Gastroesophageal sphincter (tissue), 4 donors: ENCODE measurements at regions not wholly inside any gene's neighbourhood (a gene's known extent, or its start where the extent isn't known, plus 50 kb on each side); places are given as distances from the start of the nearest gene placed in this dataset.
A peak's percentile ranks its signal among the peaks of the same experiment; 100 is the strongest.

Experiments
- ATAC-seq: fragments of 150-250 bp; one replicate; pipeline ENCODE4 v1.9.1; 2016; ENCODE audit warnings: mild to moderate bottlenecking, moderate library complexity
- H3K27ac ChIP-seq, 4 donors: fragments of 200-600 bp; sonication (generic) in 3 of 4; 1 replicate in 3 of 4; 2 replicates in 1 of 4; pipeline ENCODE4 v1.5.1; 2016 to 2019
- H3K27me3 ChIP-seq: fragments of 200-600 bp; sonication (generic); one replicate; pipeline ENCODE4 v1.5.1; 2019
- H3K36me3 ChIP-seq, 2 donors: fragments of 200-600 bp; sonication (generic); one replicate each; pipeline ENCODE4 v1.5.1; 2019; ENCODE audit warnings: control low read depth in 1 of 2
- H3K4me1 ChIP-seq, 3 donors: fragments of 200-600 bp; sonication (generic); 1 replicate in 2 of 3; 2 replicates in 1 of 3; pipeline ENCODE4 v1.5.1; 2016 to 2019; ENCODE audit warnings: control low read depth in 2 of 3
- H3K4me3 ChIP-seq, 2 donors: fragments of 200-600 bp; sonication (generic); one replicate each; pipeline ENCODE4 v1.5.1; 2019; ENCODE audit warnings: mild to moderate bottlenecking in 1 of 2, moderate library complexity in 1 of 2
- H3K9me3 ChIP-seq, 3 donors: fragments of 200-600 bp; sonication (generic); one replicate each; pipeline ENCODE4 v1.5.1; 2017 to 2019; ENCODE audit warnings: control low read depth in 2 of 3
- EP300 ChIP-seq: sonication (generic); formaldehyde crosslinking; IDR thresholded peaks from one replicate; pipeline ENCODE4 v1.6.1; 2017; ENCODE audit warnings: antibody characterized with exemption, mild to moderate bottlenecking
- POLR2A ChIP-seq, 2 donors: fragments of 450-650 bp; IDR thresholded peaks; one replicate each; pipeline ENCODE4 v1.6.1; 2017; ENCODE audit warnings: antibody characterized with exemption in 2 of 2, mild to moderate bottlenecking in 2 of 2, moderate library complexity in 1 of 2
- POLR2AphosphoS5 ChIP-seq: sonication (generic); formaldehyde crosslinking; IDR thresholded peaks from one replicate; pipeline ENCODE4 v1.6.1; 2017; ENCODE audit warnings: antibody characterized with exemption
- WGBS, 2 donors: methylation state at CpG; one replicate each; pipeline ENCODE4 v1.1.5; 2018; ENCODE audit warnings: low coverage in 1 of 2; 5-methylcytosine and 5-hydroxymethylcytosine counted together
- TF ChIP-seq, protein P1 (sequence below), 4 experiments: fragments of 200-600 bp in 2 of 4; fragments of 450-650 bp in 2 of 4; sonication (generic) in 1 of 4; IDR thresholded peaks; one replicate each; pipeline ENCODE4 v1.5.1; 2017 to 2019; ENCODE audit warnings: antibody characterized with exemption in 4 of 4, mild to moderate bottlenecking in 2 of 4, moderate library complexity in 2 of 4

DNA sequence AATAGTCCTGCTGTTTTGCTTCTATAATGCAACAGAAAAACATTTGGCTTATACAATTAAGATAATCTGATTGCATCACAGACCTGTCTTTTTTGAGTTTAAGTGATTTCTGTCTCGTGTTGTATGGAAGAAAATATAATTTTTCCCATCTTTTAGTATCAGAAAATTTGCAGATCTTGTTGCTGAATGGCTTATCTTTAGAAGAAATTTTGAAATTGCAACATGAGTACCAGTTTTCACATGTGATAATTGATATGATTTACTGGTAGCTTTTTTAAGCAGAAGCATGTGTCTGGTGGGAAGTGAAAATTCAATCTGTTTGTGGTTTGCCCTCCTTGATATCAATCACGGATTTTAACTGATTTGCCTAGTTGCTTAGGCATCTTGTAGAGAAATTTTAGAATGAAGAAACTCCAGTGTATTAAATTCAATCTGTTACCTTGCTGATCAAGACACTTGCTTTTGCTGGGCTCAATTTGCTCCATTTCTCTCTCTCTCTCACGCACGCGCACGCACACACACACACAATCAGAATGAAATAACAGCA lies 89.8 kb upstream of the MYCBP2 start:
- Histone ChIP-seq H3K4me3 (no peak overlapping the region), H3K27me3 (no peaks in the 10 kb centered on the region), H3K9me3 (no peaks in the 10 kb centered on the region), H3K27ac (no peak overlapping the region), H3K4me1 (peaks cover 0 to 4% (median 0%) of the 10 kb centered on the region in 3 donors), H3K36me3 (no peaks in the 10 kb centered on the region)
- WGBS, 2 donors = 63 to 78% methylated on average over 4 to 6 of the region's 6 CpGs
- no peak for ATAC-seq
- TF ChIP-seq POLR2A (IDR thresholded peaks at IDR 0.05) (no peak), POLR2AphosphoS5 (no peak)
- TF ChIP-seq, protein P1, sequence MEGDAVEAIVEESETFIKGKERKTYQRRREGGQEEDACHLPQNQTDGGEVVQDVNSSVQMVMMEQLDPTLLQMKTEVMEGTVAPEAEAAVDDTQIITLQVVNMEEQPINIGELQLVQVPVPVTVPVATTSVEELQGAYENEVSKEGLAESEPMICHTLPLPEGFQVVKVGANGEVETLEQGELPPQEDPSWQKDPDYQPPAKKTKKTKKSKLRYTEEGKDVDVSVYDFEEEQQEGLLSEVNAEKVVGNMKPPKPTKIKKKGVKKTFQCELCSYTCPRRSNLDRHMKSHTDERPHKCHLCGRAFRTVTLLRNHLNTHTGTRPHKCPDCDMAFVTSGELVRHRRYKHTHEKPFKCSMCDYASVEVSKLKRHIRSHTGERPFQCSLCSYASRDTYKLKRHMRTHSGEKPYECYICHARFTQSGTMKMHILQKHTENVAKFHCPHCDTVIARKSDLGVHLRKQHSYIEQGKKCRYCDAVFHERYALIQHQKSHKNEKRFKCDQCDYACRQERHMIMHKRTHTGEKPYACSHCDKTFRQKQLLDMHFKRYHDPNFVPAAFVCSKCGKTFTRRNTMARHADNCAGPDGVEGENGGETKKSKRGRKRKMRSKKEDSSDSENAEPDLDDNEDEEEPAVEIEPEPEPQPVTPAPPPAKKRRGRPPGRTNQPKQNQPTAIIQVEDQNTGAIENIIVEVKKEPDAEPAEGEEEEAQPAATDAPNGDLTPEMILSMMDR (IDR thresholded peaks at IDR 0.05) = no peak

DNA sequence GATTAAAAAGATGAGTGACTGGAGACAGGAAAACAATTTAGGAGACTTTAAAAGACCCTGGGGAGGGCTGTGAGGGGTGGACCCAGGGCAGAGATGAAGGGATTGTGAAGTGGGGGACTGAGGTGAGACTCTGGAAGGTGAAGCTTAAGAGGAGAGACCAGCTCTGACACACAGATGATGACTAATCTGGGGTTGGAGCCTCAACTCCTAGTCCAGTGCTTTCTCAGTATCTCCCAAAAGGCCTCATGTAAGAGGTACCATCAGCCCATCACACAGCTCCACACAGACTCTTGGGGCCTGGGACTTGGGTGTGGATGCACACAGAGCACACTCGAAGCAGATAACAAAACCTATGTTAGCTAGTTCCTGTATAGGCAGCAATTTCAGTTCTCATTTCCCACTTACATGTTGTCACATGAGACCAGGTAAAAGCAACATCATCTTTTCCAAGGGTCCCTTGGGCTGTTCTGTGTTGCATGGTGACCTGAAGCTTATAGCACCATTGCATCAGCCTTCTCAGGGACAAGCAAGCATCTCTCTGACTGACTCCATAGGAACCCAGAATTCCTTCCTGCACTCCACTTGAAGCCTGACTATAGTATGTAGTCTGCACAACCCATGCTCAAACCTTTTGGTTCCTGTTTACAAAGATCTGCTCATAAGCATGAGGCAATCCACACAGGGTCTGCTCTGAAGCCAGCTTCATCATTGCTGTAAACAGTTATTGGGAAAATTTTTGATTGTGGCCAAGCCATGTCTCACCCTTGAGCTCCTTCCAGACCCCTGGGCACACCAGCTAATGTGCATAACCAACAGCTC lies 88.6 kb upstream of the MYCBP2 start:
- Histone ChIP-seq H3K4me3 (no peak overlapping the region), H3K27ac (no peak overlapping the region), H3K9me3 (no peaks in the 10 kb centered on the region), H3K4me1 (peaks cover 0 to 4% (median 0%) of the 10 kb centered on the region in 3 donors), H3K36me3 (no peaks in the 10 kb centered on the region), H3K27me3 (no peaks in the 10 kb centered on the region)
- peak; percentile 36 for ATAC-seq
- no peak for TF ChIP-seq POLR2A (IDR thresholded peaks at IDR 0.05)
- no peak for TF ChIP-seq POLR2AphosphoS5
- TF ChIP-seq, protein P1 (IDR thresholded peaks at IDR 0.05) = no peak
- no peak for TF ChIP-seq EP300
- WGBS, 2 donors = 80 to 100% methylated on average over 1 of the region's 1 CpG

DNA sequence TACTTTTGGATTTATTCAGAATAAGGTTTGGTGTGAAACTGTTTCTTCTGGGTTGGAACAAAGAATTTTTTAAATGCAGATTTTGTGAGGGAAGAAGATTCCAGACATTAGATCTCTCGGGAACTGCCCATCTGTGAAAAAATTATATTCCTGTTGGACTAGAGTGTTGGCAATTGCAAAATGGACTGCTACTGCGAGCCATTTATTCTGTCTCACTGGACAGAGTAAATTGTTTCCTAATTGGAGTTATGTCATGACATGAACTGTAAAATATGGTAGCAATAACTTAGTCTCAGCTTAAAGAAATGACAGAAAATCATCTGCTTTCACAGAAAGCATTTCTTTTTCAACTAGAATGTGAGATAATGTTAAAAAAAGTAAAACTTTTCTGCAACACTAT lies 86.0 kb upstream of the MYCBP2 start:
- WGBS, 2 donors = 65 to 78% methylated on average over 2 of the region's 2 CpGs
- ATAC-seq = no peak
- peaks cover 0 to 4% (median 0%) of the 10 kb centered on the region in 3 donors for H3K4me1 ChIP-seq

DNA sequence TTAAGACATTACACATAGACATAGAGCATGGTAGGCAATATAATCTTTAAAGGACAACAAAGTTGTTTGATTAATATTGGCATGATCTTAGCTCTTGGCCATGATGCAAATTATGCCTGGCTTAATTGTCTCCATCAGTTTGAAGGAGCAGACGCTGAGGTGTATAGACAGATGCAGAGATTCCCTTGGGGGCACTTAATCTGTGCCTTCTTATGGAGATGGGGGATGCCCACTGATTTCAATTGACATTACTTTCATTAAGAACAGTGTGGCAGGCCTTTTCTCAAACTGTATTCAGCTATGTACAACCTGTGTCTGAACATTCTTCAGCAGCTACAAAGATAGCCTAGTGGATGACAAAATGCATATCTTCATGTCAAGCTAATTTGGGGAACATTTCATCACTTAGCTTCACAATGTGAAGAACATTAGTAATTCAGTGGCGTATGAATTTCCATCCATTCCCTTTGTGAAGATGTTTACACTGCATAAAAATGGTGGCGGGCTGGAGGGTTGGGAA lies 85.3 kb upstream of the MYCBP2 start:
- H3K4me1 ChIP-seq = peaks cover 0 to 4% (median 0%) of the 10 kb centered on the region in 3 donors
- no peaks in the 10 kb centered on the region for H3K36me3 ChIP-seq
- TF ChIP-seq, protein P1 (IDR thresholded peaks at IDR 0.05) = no peak
- TF ChIP-seq EP300 (no peak), POLR2A (IDR thresholded peaks at IDR 0.05) (no peak), POLR2AphosphoS5 (no peak)
- H3K4me3 ChIP-seq = no peak overlapping the region
- no peaks in the 10 kb centered on the region for H3K9me3 ChIP-seq
- no peaks in the 10 kb centered on the region for H3K27me3 ChIP-seq
- WGBS, 2 donors = 67 to 90% methylated on average over 3 of the region's 3 CpGs
- no peak for ATAC-seq
- H3K27ac ChIP-seq = no peak overlapping the region

More for the DNA sequence above, 86.0 kb upstream of the MYCBP2 start:
- Histone ChIP-seq H3K36me3 (no peaks in the 10 kb centered on the region), H3K4me3 (no peak overlapping the region), H3K27ac (no peak overlapping the region), H3K27me3 (no peaks in the 10 kb centered on the region), H3K9me3 (no peaks in the 10 kb centered on the region)
- TF ChIP-seq POLR2AphosphoS5 (no peak), EP300 (no peak), POLR2A (IDR thresholded peaks at IDR 0.05) (no peak)
- TF ChIP-seq, protein P1 (IDR thresholded peaks at IDR 0.05) = no peak
